Activated CD4-positive, alpha-beta T cell treated with anti-CD3 and anti-CD28 coated beads, Interleukin-10, Interleukin-2, amounts not matched to agents 100 ng/mL and 50 ng/mL, durations not matched to agents 16 hours and 8 hours (primary cell): ENCODE measurements at regions not wholly inside any gene's neighbourhood (a gene's known extent, or its start where the extent isn't known, plus 50 kb on each side); places are given as distances from the start of the nearest gene placed in this dataset.

Experiments
- DNase-seq: peaks from one replicate; pipeline ENCODE4 v3.0.0-alpha.2; 2020

- DNase-seq = no peak
Measured at GRCh38 chr9:36461323-36461722, 61.3 kb upstream of the RNF38 start.

GRCh38 chr9:36458430-36458915 lies 58.4 kb upstream of the RNF38 start:
- DNase-seq = peak; percentile 96

GRCh38 chr9:36457836-36458429 lies 57.9 kb upstream of the RNF38 start:
- DNase-seq = no peak

GRCh38 chr9:36456480-36457065 lies 56.5 kb upstream of the RNF38 start:
- no peak for DNase-seq

- no peak for DNase-seq
Measured at GRCh38 chr9:36451949-36452348, 51.9 kb upstream of the RNF38 start.

- DNase-seq = peak; percentile 35
Measured at GRCh38 chr9:36450110-36450732, 50.2 kb upstream of the RNF38 start.
